GM21367 (cell line): ENCODE measurements at regions not wholly inside any gene's neighbourhood (a gene's known extent, or its start where the extent isn't known, plus 50 kb on each side); places are given as distances from the start of the nearest gene placed in this dataset.
"Not testable (repeated sequence)": the region's sequence is repeated elsewhere in the genome, so short reads cannot be mapped to it uniquely, and the experiment has no call there.

Experiments used
- ATAC-seq: cut with Tn5 transposase; IDR thresholded peaks from one replicate; pipeline ENCODE4 v1.9.1; 2021; ENCODE audit not compliant: unreplicated experiment

GRCh38 chr4:147222906-147223305 is 258.0 kb upstream of the EDNRA start:
- no peak for ATAC-seq

GRCh38 chr4:147223576-147223975 is 257.3 kb upstream of the EDNRA start:
- no peak for ATAC-seq

GRCh38 chr4:147236806-147237205 is 244.1 kb upstream of the EDNRA start:
- no peak for ATAC-seq

GRCh38 chr4:147244786-147245185 is 236.1 kb upstream of the EDNRA start:
- ATAC-seq: no peak

- no peak for ATAC-seq
These were observed 234.8 kb upstream of the EDNRA start for GRCh38 chr4:147246096-147246495.

GRCh38 chr4:147246528-147246927 is 234.4 kb upstream of the EDNRA start:
- not testable (repeated sequence) for ATAC-seq

- no peak for ATAC-seq
These were observed 233.3 kb upstream of the EDNRA start for GRCh38 chr4:147247579-147247978.

- no peak for ATAC-seq
These were observed 230.8 kb upstream of the EDNRA start for GRCh38 chr4:147250062-147250461.

- not testable (repeated sequence) for ATAC-seq
These were observed 225.6 kb upstream of the EDNRA start for GRCh38 chr4:147255268-147255667.

- ATAC-seq: not testable (repeated sequence)
These were observed 221.6 kb upstream of the EDNRA start for GRCh38 chr4:147259271-147259670.

GRCh38 chr4:147284256-147284835 is 196.6 kb upstream of the EDNRA start:
- ATAC-seq: no peak

- no peak for ATAC-seq
These were observed 196.0 kb upstream of the EDNRA start for GRCh38 chr4:147284935-147285334.

GRCh38 chr4:147285751-147286150 is 195.1 kb upstream of the EDNRA start:
- ATAC-seq: no peak

GRCh38 chr4:147286846-147287587 is 193.9 kb upstream of the EDNRA start:
- no peak for ATAC-seq

- ATAC-seq: no peak
These were observed 193.4 kb upstream of the EDNRA start for GRCh38 chr4:147287588-147287890.

- ATAC-seq: no peak
These were observed 192.4 kb upstream of the EDNRA start for GRCh38 chr4:147288512-147288911.

- no peak for ATAC-seq
These were observed 191.7 kb upstream of the EDNRA start for GRCh38 chr4:147289181-147289580.

GRCh38 chr4:147292604-147293313 is 188.1 kb upstream of the EDNRA start:
- ATAC-seq: not testable (repeated sequence)

GRCh38 chr4:147293314-147293677 is 187.6 kb upstream of the EDNRA start:
- ATAC-seq: not testable (repeated sequence)

- no peak for ATAC-seq
These were observed 181.7 kb upstream of the EDNRA start for GRCh38 chr4:147299205-147299604.

GRCh38 chr4:147303174-147303872 is 177.6 kb upstream of the EDNRA start:
- no peak for ATAC-seq

- ATAC-seq: no peak
These were observed 177.0 kb upstream of the EDNRA start for GRCh38 chr4:147303873-147304229.
